ENCODE measurements at regions not wholly inside any gene's neighbourhood (a gene's known extent, or its start where the extent isn't known, plus 50 kb on each side); places are given as distances from the start of the nearest gene placed in this dataset.

DNA sequence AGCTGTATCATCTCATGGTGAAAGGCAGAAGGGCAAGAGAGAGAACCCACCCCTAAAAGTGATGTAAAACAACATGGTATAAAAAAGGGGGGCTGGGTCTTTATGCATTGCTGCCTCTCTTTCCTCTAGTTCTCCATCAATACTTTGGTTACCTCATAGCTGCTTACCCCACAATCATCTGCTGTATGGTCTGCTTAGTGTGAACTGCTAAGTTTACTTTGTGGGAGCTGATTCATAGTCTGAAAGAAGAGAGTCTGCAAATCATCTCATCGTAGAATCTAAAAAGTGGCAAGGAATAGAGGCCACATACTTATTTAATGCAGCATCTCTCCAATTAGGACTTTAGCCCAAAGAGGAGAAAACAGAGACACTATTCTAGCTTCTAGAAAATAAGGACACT is 546.8 kb downstream of the GBE1 start:
- no peak for DNase-seq
- H3K27me3 ChIP-seq: no peaks in the 10 kb centered on the region
- no peak for TF ChIP-seq POLR2A (IDR thresholded peaks at IDR 0.05)
- TF ChIP-seq, protein P1, sequence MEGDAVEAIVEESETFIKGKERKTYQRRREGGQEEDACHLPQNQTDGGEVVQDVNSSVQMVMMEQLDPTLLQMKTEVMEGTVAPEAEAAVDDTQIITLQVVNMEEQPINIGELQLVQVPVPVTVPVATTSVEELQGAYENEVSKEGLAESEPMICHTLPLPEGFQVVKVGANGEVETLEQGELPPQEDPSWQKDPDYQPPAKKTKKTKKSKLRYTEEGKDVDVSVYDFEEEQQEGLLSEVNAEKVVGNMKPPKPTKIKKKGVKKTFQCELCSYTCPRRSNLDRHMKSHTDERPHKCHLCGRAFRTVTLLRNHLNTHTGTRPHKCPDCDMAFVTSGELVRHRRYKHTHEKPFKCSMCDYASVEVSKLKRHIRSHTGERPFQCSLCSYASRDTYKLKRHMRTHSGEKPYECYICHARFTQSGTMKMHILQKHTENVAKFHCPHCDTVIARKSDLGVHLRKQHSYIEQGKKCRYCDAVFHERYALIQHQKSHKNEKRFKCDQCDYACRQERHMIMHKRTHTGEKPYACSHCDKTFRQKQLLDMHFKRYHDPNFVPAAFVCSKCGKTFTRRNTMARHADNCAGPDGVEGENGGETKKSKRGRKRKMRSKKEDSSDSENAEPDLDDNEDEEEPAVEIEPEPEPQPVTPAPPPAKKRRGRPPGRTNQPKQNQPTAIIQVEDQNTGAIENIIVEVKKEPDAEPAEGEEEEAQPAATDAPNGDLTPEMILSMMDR (IDR thresholded peaks at IDR 0.05): no peak
- H3K4me3 ChIP-seq: no peak overlapping the region
- H3K9me3 ChIP-seq: no peaks in the 10 kb centered on the region
- no peak overlapping the region for H3K27ac ChIP-seq
- no peaks in the 10 kb centered on the region for H3K36me3 ChIP-seq
- H3K4me1 ChIP-seq: no peaks in the 10 kb centered on the region

DNA sequence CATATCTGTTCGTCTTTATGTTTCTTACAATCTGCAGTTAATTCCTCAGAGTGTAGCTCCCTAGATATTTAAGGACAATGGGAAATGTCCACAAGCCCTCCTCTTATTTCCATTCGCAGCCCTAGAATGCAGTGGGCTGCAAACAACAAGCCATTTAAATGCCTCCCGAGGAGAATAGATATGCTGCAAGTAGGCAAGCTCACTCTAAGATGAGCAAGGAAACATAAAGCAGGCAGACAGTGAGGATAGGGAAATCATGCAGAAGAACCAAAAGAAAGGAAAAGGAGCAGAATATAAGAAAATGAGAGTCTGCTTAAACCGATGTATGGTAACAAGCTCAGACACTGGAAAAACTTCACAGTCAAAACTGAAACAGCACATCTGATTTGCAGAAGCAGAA is 561.9 kb downstream of the GBE1 start:
- H3K9me3 ChIP-seq: no peaks in the 10 kb centered on the region
- H3K36me3 ChIP-seq: no peaks in the 10 kb centered on the region
- DNase-seq: no peak
- H3K27me3 ChIP-seq: no peaks in the 10 kb centered on the region
- no peak overlapping the region for H3K4me3 ChIP-seq
- TF ChIP-seq, protein P1 (IDR thresholded peaks at IDR 0.05): no peak
- no peak for TF ChIP-seq POLR2A (IDR thresholded peaks at IDR 0.05)
- H3K27ac ChIP-seq: no peak overlapping the region
- H3K4me1 ChIP-seq: no peaks in the 10 kb centered on the region

DNA sequence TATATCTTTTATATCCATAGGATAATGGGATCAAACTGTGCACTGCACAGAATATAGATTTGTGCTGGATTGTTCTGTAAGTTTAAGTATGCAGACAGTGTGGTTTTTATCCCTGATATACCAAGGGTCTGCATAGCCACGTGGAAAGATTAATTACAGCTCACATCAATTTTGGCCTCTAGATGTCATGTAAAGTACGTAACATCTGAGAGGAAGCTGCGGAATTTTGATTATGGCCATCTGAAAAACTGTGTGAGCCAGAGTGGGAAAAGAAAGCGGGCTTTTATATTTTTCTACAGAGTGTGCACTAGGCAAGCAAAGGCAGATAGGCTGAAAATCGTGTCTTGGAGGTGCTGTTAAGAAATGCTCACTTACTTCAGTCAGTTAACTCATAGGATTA is 562.7 kb downstream of the GBE1 start:
- DNase-seq: no peak
- H3K4me3 ChIP-seq: no peak overlapping the region
- no peaks in the 10 kb centered on the region for H3K36me3 ChIP-seq
- no peaks in the 10 kb centered on the region for H3K27me3 ChIP-seq
- TF ChIP-seq POLR2A (IDR thresholded peaks at IDR 0.05): no peak
- TF ChIP-seq, protein P1 (IDR thresholded peaks at IDR 0.05): no peak
- H3K4me1 ChIP-seq: no peaks in the 10 kb centered on the region
- no peak overlapping the region for H3K27ac ChIP-seq
- no peaks in the 10 kb centered on the region for H3K9me3 ChIP-seq

DNA sequence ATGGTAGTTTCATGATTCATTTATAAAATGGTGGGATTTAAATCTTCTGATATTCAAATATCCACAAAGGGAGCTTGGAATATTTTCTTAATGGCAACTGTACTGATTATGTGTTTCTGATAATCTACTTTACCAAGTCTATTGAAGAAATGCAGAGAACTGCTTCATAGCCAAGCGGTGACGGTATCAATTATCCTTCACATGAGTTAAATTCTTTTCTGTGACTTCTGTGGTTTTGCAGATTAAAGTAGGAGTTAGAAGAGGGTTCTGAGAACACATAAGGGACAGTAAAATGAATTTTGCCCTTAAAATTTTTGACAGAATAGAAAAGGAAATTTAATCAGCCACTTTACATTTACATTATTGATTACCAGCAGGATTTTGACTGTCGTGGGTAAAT is 563.2 kb downstream of the GBE1 start:
- H3K27ac ChIP-seq: no peak overlapping the region
- H3K36me3 ChIP-seq: no peaks in the 10 kb centered on the region
- H3K4me1 ChIP-seq: no peaks in the 10 kb centered on the region
- TF ChIP-seq, protein P1 (IDR thresholded peaks at IDR 0.05): no peak
- no peak for TF ChIP-seq POLR2A (IDR thresholded peaks at IDR 0.05)
- DNase-seq: no peak
- no peaks in the 10 kb centered on the region for H3K27me3 ChIP-seq
- H3K4me3 ChIP-seq: no peak overlapping the region
- H3K9me3 ChIP-seq: no peaks in the 10 kb centered on the region

DNA sequence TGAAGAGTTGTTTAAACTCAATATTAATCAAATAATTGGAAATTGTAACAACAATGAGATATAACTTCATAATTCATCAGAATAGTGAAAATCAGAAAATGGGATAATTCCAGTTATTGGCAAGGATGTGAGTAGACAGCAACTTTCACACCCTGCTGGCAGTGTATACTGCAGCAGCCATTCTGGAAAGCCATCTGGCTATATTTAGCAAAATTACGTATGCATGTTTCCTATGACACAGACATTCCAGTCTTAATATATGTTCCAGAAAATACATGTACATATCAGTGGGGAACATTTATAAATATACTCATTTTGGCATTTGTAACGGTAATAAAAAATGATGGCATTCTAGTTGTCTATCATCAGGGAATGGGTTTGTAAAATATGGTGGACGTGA is 564.1 kb downstream of the GBE1 start:
- no peak overlapping the region for H3K4me3 ChIP-seq
- DNase-seq: no peak
- TF ChIP-seq, protein P1 (IDR thresholded peaks at IDR 0.05): no peak
- no peak for TF ChIP-seq POLR2A (IDR thresholded peaks at IDR 0.05)

DNA sequence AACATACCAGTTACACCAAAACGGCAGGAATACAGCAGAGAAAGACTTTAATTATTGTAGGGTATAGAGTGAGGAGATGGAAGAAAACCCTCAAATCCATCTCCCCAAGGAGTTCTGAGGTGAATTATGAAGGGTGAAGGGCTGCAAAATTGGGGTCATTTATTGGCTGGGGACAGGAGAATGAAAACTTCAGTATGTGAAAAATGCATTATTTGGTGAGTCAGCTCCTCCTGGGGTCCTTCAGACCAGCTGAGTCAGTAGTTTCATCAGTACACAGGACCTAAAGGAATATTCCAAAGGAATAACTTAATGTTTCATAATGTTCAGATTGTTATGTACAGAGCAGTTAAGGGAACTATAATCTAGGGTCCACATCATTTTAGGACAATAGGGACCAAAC is 566.0 kb downstream of the GBE1 start:
- Histone ChIP-seq H3K27ac (no peak overlapping the region), H3K4me1 (no peaks in the 10 kb centered on the region), H3K36me3 (no peaks in the 10 kb centered on the region), H3K27me3 (no peaks in the 10 kb centered on the region), H3K9me3 (no peaks in the 10 kb centered on the region), H3K4me3 (no peak overlapping the region)
- TF ChIP-seq, protein P1 (IDR thresholded peaks at IDR 0.05): no peak
- no peak for TF ChIP-seq POLR2A (IDR thresholded peaks at IDR 0.05)
- no peak for DNase-seq

More for the DNA sequence above, 564.1 kb downstream of the GBE1 start:
- Histone ChIP-seq H3K9me3 (no peaks in the 10 kb centered on the region), H3K27ac (no peak overlapping the region), H3K27me3 (no peaks in the 10 kb centered on the region), H3K4me1 (no peaks in the 10 kb centered on the region), H3K36me3 (no peaks in the 10 kb centered on the region)

Measured in Peyer's patch (tissue), 4 donors.